Occipital lobe (tissue), 1 donor: ENCODE measurements at regions not wholly inside any gene's neighbourhood (a gene's known extent, or its start where the extent isn't known, plus 50 kb on each side); places are given as distances from the start of the nearest gene placed in this dataset.

ENCODE experiments used
- DNase-seq: peaks from one replicate; lab custom pipeline; 2025; lab: John Stamatoyannopoulos, UW

- no peak for DNase-seq
Observed at GRCh38 chr1:208895181-208895580, 651.0 kb upstream of the PLXNA2 start.

GRCh38 chr1:208895820-208896219 lies 651.6 kb upstream of the PLXNA2 start:
- DNase-seq, result no peak

- no peak for DNase-seq
Observed at GRCh38 chr1:208896768-208897167, 652.6 kb upstream of the PLXNA2 start.

GRCh38 chr1:208899438-208899837 lies 655.3 kb upstream of the PLXNA2 start:
- no peak for DNase-seq

GRCh38 chr1:208903251-208903905 lies 659.2 kb upstream of the PLXNA2 start:
- DNase-seq, result no peak

- no peak for DNase-seq
Observed at GRCh38 chr1:208907790-208908189, 663.6 kb upstream of the PLXNA2 start.

GRCh38 chr1:208909011-208909984 lies 665.1 kb upstream of the PLXNA2 start:
- no peak for DNase-seq

GRCh38 chr1:208910161-208910560 lies 666.0 kb upstream of the PLXNA2 start:
- DNase-seq, result no peak

GRCh38 chr1:208917281-208917680 lies 666.2 kb upstream of the CAMK1G start:
- no peak for DNase-seq

GRCh38 chr1:208917723-208918122 lies 665.8 kb upstream of the CAMK1G start:
- no peak for DNase-seq

GRCh38 chr1:208918160-208918559 lies 665.4 kb upstream of the CAMK1G start:
- DNase-seq, result no peak

- DNase-seq, result no peak
Observed at GRCh38 chr1:208919371-208919770, 664.1 kb upstream of the CAMK1G start.

GRCh38 chr1:208921259-208921658 lies 662.3 kb upstream of the CAMK1G start:
- DNase-seq, result no peak

GRCh38 chr1:208923456-208923855 lies 660.1 kb upstream of the CAMK1G start:
- no peak for DNase-seq

- DNase-seq, result no peak
Observed at GRCh38 chr1:208923946-208924720, 659.4 kb upstream of the CAMK1G start.

- no peak for DNase-seq
Observed at GRCh38 chr1:208924928-208925327, 658.6 kb upstream of the CAMK1G start.

GRCh38 chr1:208928349-208929010 lies 655.0 kb upstream of the CAMK1G start:
- DNase-seq, result no peak

- no peak for DNase-seq
Observed at GRCh38 chr1:208929575-208929974, 653.9 kb upstream of the CAMK1G start.

- DNase-seq, result no peak
Observed at GRCh38 chr1:208931936-208932335, 651.6 kb upstream of the CAMK1G start.

GRCh38 chr1:208933984-208934525 lies 649.5 kb upstream of the CAMK1G start:
- DNase-seq, result no peak

- DNase-seq, result no peak
Observed at GRCh38 chr1:208934933-208935332, 648.6 kb upstream of the CAMK1G start.
